Gastroesophageal sphincter (tissue), 3 donors: ENCODE measurements at regions not wholly inside any gene's neighbourhood (a gene's known extent, or its start where the extent isn't known, plus 50 kb on each side); places are given as distances from the start of the nearest gene placed in this dataset.

ENCODE experiments used
- CTCF ChIP-seq, 4 experiments: fragments of 200-600 bp in 2 of 4; fragments of 450-650 bp in 2 of 4; sonication (generic) in 1 of 4; IDR thresholded peaks; one replicate each; pipeline ENCODE4 v1.5.1; 2017 to 2019; ENCODE audit warnings: antibody characterized with exemption in 4 of 4, mild to moderate bottlenecking in 2 of 4, moderate library complexity in 2 of 4
- EP300 ChIP-seq: sonication (generic); formaldehyde crosslinking; IDR thresholded peaks from one replicate; pipeline ENCODE4 v1.6.1; 2017; ENCODE audit warnings: antibody characterized with exemption, mild to moderate bottlenecking
- POLR2A ChIP-seq, 2 donors: fragments of 450-650 bp; IDR thresholded peaks; one replicate each; pipeline ENCODE4 v1.6.1; 2017; ENCODE audit warnings: antibody characterized with exemption in 2 of 2, mild to moderate bottlenecking in 2 of 2, moderate library complexity in 1 of 2
- POLR2AphosphoS5 ChIP-seq: sonication (generic); formaldehyde crosslinking; IDR thresholded peaks from one replicate; pipeline ENCODE4 v1.6.1; 2017; ENCODE audit warnings: antibody characterized with exemption

- no peak for TF ChIP-seq CTCF (IDR thresholded peaks at IDR 0.05)
- TF ChIP-seq POLR2A (IDR thresholded peaks at IDR 0.05): no peak
- no peak for TF ChIP-seq POLR2AphosphoS5
- TF ChIP-seq EP300: no peak
Measured at GRCh38 chr14:45743884-45744283, 490.9 kb upstream of the MIS18BP1 start.
